ENCODE measurements at regions not wholly inside any gene's neighbourhood (a gene's known extent, or its start where the extent isn't known, plus 50 kb on each side); places are given as distances from the start of the nearest gene placed in this dataset.

GRCh38 chr1:104592926-104593325 is 843.2 kb downstream of the AMY1C start:
- Histone ChIP-seq H3K36me3 (no peaks in the 10 kb centered on the region), H3K9me3 (no peaks in the 10 kb centered on the region), H3K4me3 (no peak overlapping the region), H3K4me1 (no peaks in the 10 kb centered on the region), H3K27ac (no peak overlapping the region), H3K27me3 (no peaks in the 10 kb centered on the region)
- ATAC-seq: no peak
- no peak for FAIRE-seq
- no peak for DNase-seq
- TF ChIP-seq, protein P1, sequence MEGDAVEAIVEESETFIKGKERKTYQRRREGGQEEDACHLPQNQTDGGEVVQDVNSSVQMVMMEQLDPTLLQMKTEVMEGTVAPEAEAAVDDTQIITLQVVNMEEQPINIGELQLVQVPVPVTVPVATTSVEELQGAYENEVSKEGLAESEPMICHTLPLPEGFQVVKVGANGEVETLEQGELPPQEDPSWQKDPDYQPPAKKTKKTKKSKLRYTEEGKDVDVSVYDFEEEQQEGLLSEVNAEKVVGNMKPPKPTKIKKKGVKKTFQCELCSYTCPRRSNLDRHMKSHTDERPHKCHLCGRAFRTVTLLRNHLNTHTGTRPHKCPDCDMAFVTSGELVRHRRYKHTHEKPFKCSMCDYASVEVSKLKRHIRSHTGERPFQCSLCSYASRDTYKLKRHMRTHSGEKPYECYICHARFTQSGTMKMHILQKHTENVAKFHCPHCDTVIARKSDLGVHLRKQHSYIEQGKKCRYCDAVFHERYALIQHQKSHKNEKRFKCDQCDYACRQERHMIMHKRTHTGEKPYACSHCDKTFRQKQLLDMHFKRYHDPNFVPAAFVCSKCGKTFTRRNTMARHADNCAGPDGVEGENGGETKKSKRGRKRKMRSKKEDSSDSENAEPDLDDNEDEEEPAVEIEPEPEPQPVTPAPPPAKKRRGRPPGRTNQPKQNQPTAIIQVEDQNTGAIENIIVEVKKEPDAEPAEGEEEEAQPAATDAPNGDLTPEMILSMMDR (IDR thresholded peaks at IDR 0.05): no peak
- 67 to 73% methylated on average over 3 of the region's 3 CpGs for WGBS, 2 donors
- intact Hi-C loops (cut with DNase I): no loop called here

DNA sequence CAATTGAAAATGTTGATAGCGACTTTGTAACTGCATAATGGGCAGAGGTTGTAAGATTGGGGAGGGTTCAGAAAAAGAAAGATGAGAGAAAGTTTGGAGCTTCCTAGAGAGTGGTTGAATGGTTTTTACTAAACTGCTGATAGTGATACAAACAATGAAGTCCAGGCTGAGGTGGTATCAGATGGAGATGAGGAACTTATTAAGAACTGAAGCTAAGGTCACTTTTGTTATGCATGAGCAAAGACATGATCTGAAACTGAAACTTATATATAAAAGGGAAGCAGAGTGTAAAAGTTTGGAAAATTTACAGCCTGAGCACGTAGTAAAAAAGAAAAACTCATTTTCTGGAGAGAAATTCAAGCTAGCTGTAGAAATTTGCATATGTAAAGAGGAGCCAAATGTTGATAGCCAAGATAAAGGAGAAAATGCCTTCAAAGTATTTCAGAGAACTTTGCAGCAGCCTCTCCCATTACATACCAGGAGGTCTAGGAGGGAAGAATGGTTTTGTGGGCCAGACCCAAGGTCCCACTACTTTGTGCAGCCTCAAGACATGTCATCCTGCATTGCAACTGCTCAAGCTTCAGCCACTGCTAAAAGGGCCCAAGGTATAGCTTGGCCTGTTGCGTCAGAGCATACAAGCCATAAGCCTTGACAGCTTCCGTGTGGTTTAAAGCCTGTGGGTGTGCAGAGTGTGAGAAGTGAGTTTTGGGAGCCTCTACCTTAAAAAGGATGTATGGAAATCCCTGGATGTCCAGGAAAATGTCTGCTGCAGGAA is 843.9 kb downstream of the AMY1C start:
- Histone ChIP-seq H3K27ac (no peak overlapping the region), H3K27me3 (no peaks in the 10 kb centered on the region), H3K4me3 (no peak overlapping the region), H3K36me3 (no peaks in the 10 kb centered on the region), H3K9me3 (no peaks in the 10 kb centered on the region), H3K4me1 (no peaks in the 10 kb centered on the region)
- ATAC-seq (no peak), DNase-seq (no peak), FAIRE-seq (no peak)
- TF ChIP-seq, protein P1 (IDR thresholded peaks at IDR 0.05): no peak
- 40 to 50% methylated on average over 4 of the region's 4 CpGs for WGBS, 2 donors
- intact Hi-C loops (cut with DNase I): no loop called here

- TF ChIP-seq, protein P1 (IDR thresholded peaks at IDR 0.05): no peak
- no peak overlapping the region for H3K4me3 ChIP-seq
These were observed 867.8 kb downstream of the AMY1C start for GRCh38 chr1:104617474-104617873.

DNA sequence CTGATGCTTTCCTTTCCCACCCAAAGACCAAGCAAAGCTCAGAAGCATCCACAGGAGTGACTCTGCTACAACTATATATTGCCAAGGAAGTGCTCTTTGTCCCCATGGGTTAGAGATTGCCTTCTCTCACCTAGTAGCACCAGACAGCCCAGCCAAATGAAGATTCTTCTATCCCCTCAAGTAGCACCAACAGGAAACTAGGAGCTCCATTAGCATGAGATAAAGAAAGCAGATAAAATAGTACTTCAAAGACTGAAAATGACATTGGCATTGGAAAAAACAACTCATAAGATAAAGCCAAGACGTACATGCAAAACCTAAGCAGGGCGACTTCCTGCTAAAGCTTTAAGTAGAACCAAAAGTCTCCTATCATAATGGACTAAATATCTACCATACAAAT is 871.5 kb downstream of the AMY1C start:
- no peaks in the 10 kb centered on the region for H3K27me3 ChIP-seq
- no peaks in the 10 kb centered on the region for H3K4me1 ChIP-seq
- no peak overlapping the region for H3K27ac ChIP-seq
- DNase-seq (no peak), FAIRE-seq (no peak), ATAC-seq (no peak)
- H3K9me3 ChIP-seq: no peaks in the 10 kb centered on the region
- intact Hi-C loops (cut with DNase I): no loop called here
- H3K4me3 ChIP-seq: no peak overlapping the region
- WGBS, 2 donors: 49 to 57% methylated on average over 2 of the region's 2 CpGs
- TF ChIP-seq, protein P1 (IDR thresholded peaks at IDR 0.05): no peak
- H3K36me3 ChIP-seq: no peaks in the 10 kb centered on the region

More at GRCh38 chr1:104617474-104617873, 867.8 kb downstream of the AMY1C start:
- FAIRE-seq (no peak), ATAC-seq (no peak), DNase-seq (no peak)
- H3K27ac ChIP-seq: no peak overlapping the region
- no peaks in the 10 kb centered on the region for H3K27me3 ChIP-seq
- WGBS, 2 donors: 68 to 78% methylated on average over 5 of the region's 5 CpGs
- intact Hi-C loops (cut with DNase I): no loop called here
- H3K9me3 ChIP-seq: no peaks in the 10 kb centered on the region
- H3K4me1 ChIP-seq: no peaks in the 10 kb centered on the region
- H3K36me3 ChIP-seq: no peaks in the 10 kb centered on the region

DNA sequence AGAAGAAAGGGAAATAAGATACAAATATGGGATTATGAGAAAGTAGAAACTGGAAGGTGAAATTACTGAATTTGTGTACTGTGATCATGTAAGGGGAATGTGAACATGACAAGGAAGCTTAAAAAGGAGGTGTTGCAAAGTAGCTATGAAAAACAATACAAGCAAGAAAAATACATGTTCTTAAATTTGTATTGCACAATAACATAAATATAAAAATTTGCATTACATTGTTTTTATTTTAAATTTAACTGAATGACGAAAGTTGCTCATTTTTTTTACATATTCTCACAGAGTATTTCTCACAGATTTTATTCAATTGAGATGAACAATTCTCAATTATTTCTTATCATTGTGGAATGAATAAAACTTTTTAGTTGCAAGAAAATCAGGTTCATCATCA is 874.8 kb downstream of the AMY1C start:
- TF ChIP-seq, protein P1 (IDR thresholded peaks at IDR 0.05): no peak
- DNase-seq (no peak), FAIRE-seq (no peak), ATAC-seq (no peak)
- Histone ChIP-seq H3K36me3 (no peaks in the 10 kb centered on the region), H3K4me1 (no peaks in the 10 kb centered on the region), H3K27me3 (no peaks in the 10 kb centered on the region), H3K9me3 (no peaks in the 10 kb centered on the region), H3K4me3 (no peak overlapping the region), H3K27ac (no peak overlapping the region)
- WGBS, 2 donors: 47 to 52% methylated on average over 1 of the region's 1 CpG
- intact Hi-C loops (cut with DNase I): no loop called here

All from pancreas (tissue), 10 donors.